Brain microvascular endothelial cell (primary cell): ENCODE measurements at regions not wholly inside any gene's neighbourhood (a gene's known extent, or its start where the extent isn't known, plus 50 kb on each side); places are given as distances from the start of the nearest gene placed in this dataset.
A peak's percentile ranks its signal among the peaks of the same experiment; 100 is the strongest.

Experiments
- DNase-seq: peaks from one replicate; pipeline ENCODE4 v3.0.0-alpha.2; 2020
- H3K27ac ChIP-seq: fragments of 250-450 bp; sonication (Bioruptor Pico); 2 replicates; pipeline ENCODE4 v1.5.1; 2020; ENCODE audit warnings: mild to moderate bottlenecking, moderate library complexity
- H3K27me3 ChIP-seq: fragments of 250-450 bp; sonication (Bioruptor Pico); replicated peaks from 2 replicates; pipeline ENCODE4 v1.5.1; 2020; ENCODE audit warnings: mild to moderate bottlenecking
- H3K36me3 ChIP-seq: fragments of 250-450 bp; sonication (Bioruptor Pico); replicated peaks from 2 replicates; pipeline ENCODE4 v1.5.1; 2020; ENCODE audit warnings: mild to moderate bottlenecking
- H3K4me3 ChIP-seq: 2 replicates; pipeline ENCODE4 v1.5.1; 2011; ENCODE audit warnings: low read depth, mild to moderate bottlenecking, control low read depth, low read length, moderate library complexity
- CTCF ChIP-seq: IDR thresholded peaks from 2 replicates; pipeline ENCODE4 v1.5.1; 2011; ENCODE audit warnings: low read depth, mild to moderate bottlenecking, moderate library complexity, low read length, control low read depth, inconsistent platforms; ENCODE audit errors: missing control alignments
- in situ Hi-C: cut with HindIII; loops from 2 replicates; pipeline ENCODE4 v1.10.0; 2017; ENCODE audit warnings: low sequenced_read_pairs, low pct_ligation_motif_present

- no peaks in the 10 kb centered on the region for H3K27me3 ChIP-seq
- H3K27ac ChIP-seq, result no peak overlapping the region
- in situ Hi-C loops, result no loop called here
- H3K4me3 ChIP-seq, result no peak overlapping the region
- no peak for DNase-seq
- peaks cover 3% of the 10 kb centered on the region for H3K36me3 ChIP-seq
- no peak for TF ChIP-seq CTCF
Measured at GRCh38 chr2:120847700-120848321, 112.1 kb downstream of the GLI2 start.

- in situ Hi-C loops, result no loop called here
- TF ChIP-seq CTCF, result no peak
- Histone ChIP-seq H3K27ac (no peak overlapping the region), H3K4me3 (no peak overlapping the region), H3K36me3 (peaks cover 3% of the 10 kb centered on the region), H3K27me3 (no peaks in the 10 kb centered on the region)
- DNase-seq, result no peak
Measured at GRCh38 chr2:120849278-120849677, 113.6 kb downstream of the GLI2 start.

- in situ Hi-C loops, result no loop called here
- peaks cover 3% of the 10 kb centered on the region for H3K36me3 ChIP-seq
- no peaks in the 10 kb centered on the region for H3K27me3 ChIP-seq
- H3K27ac ChIP-seq, result no peak overlapping the region
- no peak overlapping the region for H3K4me3 ChIP-seq
- no peak for DNase-seq
- no peak for TF ChIP-seq CTCF
Measured at GRCh38 chr2:120850551-120850950, 114.9 kb downstream of the GLI2 start.

- TF ChIP-seq CTCF, result no peak
- DNase-seq, result no peak
- H3K27me3 ChIP-seq, result no peaks in the 10 kb centered on the region
- no peak overlapping the region for H3K27ac ChIP-seq
- H3K36me3 ChIP-seq, result peaks cover 3% of the 10 kb centered on the region
- in situ Hi-C loops, result no loop called here
- no peak overlapping the region for H3K4me3 ChIP-seq
Measured at GRCh38 chr2:120851116-120851773, 115.6 kb downstream of the GLI2 start.

- peak; percentile 3 for TF ChIP-seq CTCF
- in situ Hi-C loops, result no loop called here
- no peak for DNase-seq
- Histone ChIP-seq H3K27ac (no peak overlapping the region), H3K4me3 (no peak overlapping the region), H3K36me3 (peaks cover 3% of the 10 kb centered on the region), H3K27me3 (no peaks in the 10 kb centered on the region)
Measured at GRCh38 chr2:120852200-120852815, 116.6 kb downstream of the GLI2 start.
